IPS-15b (cell line): ENCODE measurements at regions not wholly inside any gene's neighbourhood (a gene's known extent, or its start where the extent isn't known, plus 50 kb on each side); places are given as distances from the start of the nearest gene placed in this dataset.

Source experiments
- H3K27me3 ChIP-seq: one replicate; pipeline ENCODE4 v1.6.1; 2013; ENCODE audit warnings: low read length; ENCODE audit not compliant: control insufficient read depth, insufficient read depth
- H3K36me3 ChIP-seq: one replicate; pipeline ENCODE4 v1.6.1; 2013; ENCODE audit warnings: low read length; ENCODE audit not compliant: control insufficient read depth, insufficient read depth
- H3K4me1 ChIP-seq: one replicate; pipeline ENCODE4 v1.6.1; 2013; ENCODE audit warnings: mild to moderate bottlenecking, low read length; ENCODE audit not compliant: control insufficient read depth, insufficient read depth
- H3K4me3 ChIP-seq: one replicate; pipeline ENCODE4 v1.5.1; 2013; ENCODE audit warnings: low read depth, low read length
- H3K9ac ChIP-seq: one replicate; pipeline ENCODE4 v1.6.1; 2013; ENCODE audit warnings: low read depth, mild to moderate bottlenecking, low read length
- H3K9me3 ChIP-seq: one replicate; pipeline ENCODE4 v1.6.1; 2013; ENCODE audit warnings: mild to moderate bottlenecking, low read length; ENCODE audit not compliant: control insufficient read depth, insufficient read depth

DNA sequence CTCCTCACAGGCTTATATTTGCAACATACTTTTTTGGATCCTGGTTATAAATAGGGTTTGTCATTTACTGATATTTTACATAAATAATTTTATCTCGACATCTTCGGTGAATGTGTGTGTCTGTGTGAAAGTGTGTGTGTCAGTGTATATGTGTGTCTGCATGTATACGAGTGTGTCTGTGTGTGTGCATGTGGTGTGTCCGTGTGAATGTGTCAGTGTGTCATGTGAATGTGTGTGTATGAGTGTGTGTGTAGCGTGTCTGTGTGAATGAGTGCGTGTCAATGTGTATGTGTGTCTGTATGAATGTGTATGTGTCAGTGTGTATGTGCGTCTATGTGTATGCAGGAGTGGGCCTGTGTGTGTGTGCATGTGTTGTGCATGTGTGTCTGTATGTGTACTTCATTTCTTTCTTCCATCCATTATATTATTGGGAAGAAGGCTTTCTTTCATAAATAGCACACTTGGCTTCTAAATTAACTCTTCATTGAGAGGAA, 161.6 kb downstream of the ST6GAL2 start:
- Histone ChIP-seq H3K9ac (no peak overlapping the region), H3K4me1 (no peaks in the 10 kb centered on the region), H3K36me3 (no peaks in the 10 kb centered on the region), H3K4me3 (no peak overlapping the region), H3K27me3 (no peaks in the 10 kb centered on the region), H3K9me3 (no peaks in the 10 kb centered on the region)

- H3K4me1 ChIP-seq: peaks cover 8% of the 10 kb centered on the region
These were observed 151.8 kb downstream of the ST6GAL2 start for GRCh38 chr2:106734165-106734564.

GRCh38 chr2:106735807-106736206, 150.2 kb downstream of the ST6GAL2 start:
- H3K27me3 ChIP-seq: no peaks in the 10 kb centered on the region
- no peak overlapping the region for H3K9ac ChIP-seq
- H3K4me3 ChIP-seq: no peak overlapping the region
- H3K4me1 ChIP-seq: peaks cover 8% of the 10 kb centered on the region
- H3K36me3 ChIP-seq: no peaks in the 10 kb centered on the region
- no peaks in the 10 kb centered on the region for H3K9me3 ChIP-seq

More at GRCh38 chr2:106734165-106734564, 151.8 kb downstream of the ST6GAL2 start:
- H3K36me3 ChIP-seq: no peaks in the 10 kb centered on the region
- H3K27me3 ChIP-seq: no peaks in the 10 kb centered on the region
- no peak overlapping the region for H3K9ac ChIP-seq
- H3K9me3 ChIP-seq: no peaks in the 10 kb centered on the region
- H3K4me3 ChIP-seq: no peak overlapping the region

- no peaks in the 10 kb centered on the region for H3K27me3 ChIP-seq
- no peaks in the 10 kb centered on the region for H3K36me3 ChIP-seq
- H3K9ac ChIP-seq: no peak overlapping the region
- peaks cover 8% of the 10 kb centered on the region for H3K4me1 ChIP-seq
- H3K9me3 ChIP-seq: no peaks in the 10 kb centered on the region
- H3K4me3 ChIP-seq: no peak overlapping the region
These were observed 149.7 kb downstream of the ST6GAL2 start for GRCh38 chr2:106736221-106736620.

- Histone ChIP-seq H3K9me3 (no peaks in the 10 kb centered on the region), H3K9ac (no peak overlapping the region), H3K27me3 (no peaks in the 10 kb centered on the region)
These were observed 140.5 kb downstream of the ST6GAL2 start for GRCh38 chr2:106745468-106745867.

GRCh38 chr2:106749823-106750222, 136.1 kb downstream of the ST6GAL2 start:
- no peaks in the 10 kb centered on the region for H3K36me3 ChIP-seq
- no peak overlapping the region for H3K4me3 ChIP-seq
- H3K27me3 ChIP-seq: no peaks in the 10 kb centered on the region
- H3K9me3 ChIP-seq: no peaks in the 10 kb centered on the region
- H3K4me1 ChIP-seq: no peaks in the 10 kb centered on the region
- no peak overlapping the region for H3K9ac ChIP-seq

More at GRCh38 chr2:106745468-106745867, 140.5 kb downstream of the ST6GAL2 start:
- H3K4me1 ChIP-seq: no peaks in the 10 kb centered on the region
- no peaks in the 10 kb centered on the region for H3K36me3 ChIP-seq
- H3K4me3 ChIP-seq: no peak overlapping the region
